ENCODE measurements at regions not wholly inside any gene's neighbourhood (a gene's known extent, or its start where the extent isn't known, plus 50 kb on each side); places are given as distances from the start of the nearest gene placed in this dataset.

DNA sequence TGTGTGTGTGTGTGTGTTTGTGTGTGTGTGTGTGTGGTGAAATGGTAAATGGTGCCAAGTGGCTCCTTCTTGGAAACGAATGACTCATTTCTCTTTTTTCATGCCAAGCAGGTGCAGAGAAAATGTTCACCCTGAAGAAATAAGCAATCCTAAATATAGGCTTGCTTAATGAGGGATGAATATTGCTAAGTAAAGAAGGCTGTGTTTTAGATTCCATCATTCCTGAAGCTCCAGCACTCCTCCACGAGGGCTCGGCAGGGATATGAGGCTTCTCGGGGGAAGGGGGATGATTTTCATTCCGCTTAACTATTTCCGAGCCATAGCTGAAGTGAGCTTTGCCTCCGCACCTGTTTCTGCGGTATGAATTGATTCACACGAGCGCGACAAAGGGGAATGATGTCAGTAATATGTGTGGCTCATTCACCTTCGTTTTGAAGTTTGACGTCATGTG is 72.9 kb downstream of the TSN start:
- no peak for TF ChIP-seq EZH2 (IDR thresholded peaks at IDR 0.05; ENCODE audit: low read depth, low read length, severe bottlenecking)
- TF ChIP-seq, protein P1, sequence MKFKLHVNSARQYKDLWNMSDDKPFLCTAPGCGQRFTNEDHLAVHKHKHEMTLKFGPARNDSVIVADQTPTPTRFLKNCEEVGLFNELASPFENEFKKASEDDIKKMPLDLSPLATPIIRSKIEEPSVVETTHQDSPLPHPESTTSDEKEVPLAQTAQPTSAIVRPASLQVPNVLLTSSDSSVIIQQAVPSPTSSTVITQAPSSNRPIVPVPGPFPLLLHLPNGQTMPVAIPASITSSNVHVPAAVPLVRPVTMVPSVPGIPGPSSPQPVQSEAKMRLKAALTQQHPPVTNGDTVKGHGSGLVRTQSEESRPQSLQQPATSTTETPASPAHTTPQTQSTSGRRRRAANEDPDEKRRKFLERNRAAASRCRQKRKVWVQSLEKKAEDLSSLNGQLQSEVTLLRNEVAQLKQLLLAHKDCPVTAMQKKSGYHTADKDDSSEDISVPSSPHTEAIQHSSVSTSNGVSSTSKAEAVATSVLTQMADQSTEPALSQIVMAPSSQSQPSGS (IDR thresholded peaks at IDR 0.05; ENCODE audit: low read length): no peak
